ENCODE measurements at regions not wholly inside any gene's neighbourhood (a gene's known extent, or its start where the extent isn't known, plus 50 kb on each side); places are given as distances from the start of the nearest gene placed in this dataset.
"Not testable (repeated sequence)": the region's sequence is repeated elsewhere in the genome, so short reads cannot be mapped to it uniquely, and the experiment has no call there.

DNA sequence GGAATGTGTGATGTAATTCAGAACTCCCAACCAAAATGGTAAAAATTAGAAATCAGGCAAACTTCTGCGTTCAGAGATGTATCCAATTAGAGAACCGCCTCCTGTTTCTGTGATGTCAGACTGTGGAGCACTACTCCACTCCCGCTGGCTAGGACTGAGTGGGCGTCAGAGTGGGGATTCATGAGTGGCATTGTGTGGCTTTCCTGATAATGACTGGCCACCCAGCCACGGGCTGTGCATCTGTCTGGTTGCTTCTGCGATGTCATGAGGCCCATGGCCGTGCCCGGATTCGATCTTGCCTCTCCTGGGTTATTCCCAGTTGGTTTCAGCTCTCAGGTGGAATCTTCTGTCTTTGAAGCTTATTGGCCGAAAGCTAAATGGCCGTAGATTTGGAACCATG, 87.1 kb upstream of the KCNA1 start:
- no peak for DNase-seq

DNA sequence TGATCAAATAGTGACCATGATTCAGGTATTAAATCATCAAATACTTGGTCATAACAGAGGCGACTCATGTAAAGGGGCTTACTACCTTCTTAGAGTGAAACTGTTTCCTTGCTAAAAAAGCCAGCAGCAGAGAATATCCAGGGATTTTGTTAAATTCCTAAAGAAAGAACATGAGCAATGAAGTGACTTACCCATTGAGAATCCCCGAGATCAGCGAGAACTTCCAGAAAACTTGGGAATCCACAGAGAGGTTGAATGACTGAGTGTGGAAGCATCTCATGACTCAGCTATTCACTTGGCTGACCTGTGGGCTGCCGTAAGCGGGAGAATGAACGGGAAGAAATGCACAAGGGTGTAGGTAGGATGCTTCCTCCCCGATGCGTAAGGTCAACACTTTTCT, 85.3 kb upstream of the KCNA1 start:
- DNase-seq, result no peak

- DNase-seq, result no peak
These were observed 84.5 kb upstream of the KCNA1 start for GRCh38 chr12:4825011-4825858.

DNA sequence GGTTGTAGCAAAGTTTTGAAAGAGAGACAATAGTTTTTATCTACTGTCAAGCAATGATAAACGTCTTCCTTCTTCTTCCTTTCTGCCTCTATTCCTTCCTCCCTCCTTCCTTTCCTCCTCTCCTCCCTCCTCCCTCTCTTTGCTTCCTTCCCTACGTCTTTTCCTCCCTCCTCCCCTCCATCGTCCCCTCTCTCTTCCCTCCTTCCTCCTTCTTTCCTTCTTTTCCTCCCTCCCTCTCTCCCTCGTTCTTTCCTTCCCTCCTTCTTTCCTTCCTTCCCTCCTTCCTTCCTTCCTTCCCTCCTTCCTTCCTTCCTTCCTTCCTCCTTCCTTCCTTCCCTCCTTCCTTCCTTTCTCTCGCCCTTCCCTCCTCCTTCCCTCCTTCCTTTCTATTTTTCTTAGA, 82.8 kb upstream of the KCNA1 start:
- DNase-seq, result no peak

DNA sequence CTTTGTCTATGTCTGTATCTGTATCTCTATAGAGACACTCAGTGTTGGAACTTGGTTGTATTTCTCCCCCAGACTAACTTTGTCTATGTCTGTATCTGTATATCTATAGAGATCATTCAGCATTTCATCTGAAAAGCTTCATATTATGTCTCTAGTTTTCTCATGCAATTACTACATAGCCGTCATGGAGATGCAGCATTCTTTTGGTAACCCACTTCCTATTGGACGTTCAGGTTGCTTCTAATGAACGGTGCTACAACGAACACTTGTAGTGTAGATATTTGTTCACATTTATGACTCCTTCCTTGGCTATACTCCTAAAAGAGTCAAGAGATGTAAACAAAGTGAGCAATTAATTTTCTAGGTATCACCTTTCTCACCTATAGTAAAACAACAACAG, 81.5 kb upstream of the KCNA1 start:
- no peak for DNase-seq

DNA sequence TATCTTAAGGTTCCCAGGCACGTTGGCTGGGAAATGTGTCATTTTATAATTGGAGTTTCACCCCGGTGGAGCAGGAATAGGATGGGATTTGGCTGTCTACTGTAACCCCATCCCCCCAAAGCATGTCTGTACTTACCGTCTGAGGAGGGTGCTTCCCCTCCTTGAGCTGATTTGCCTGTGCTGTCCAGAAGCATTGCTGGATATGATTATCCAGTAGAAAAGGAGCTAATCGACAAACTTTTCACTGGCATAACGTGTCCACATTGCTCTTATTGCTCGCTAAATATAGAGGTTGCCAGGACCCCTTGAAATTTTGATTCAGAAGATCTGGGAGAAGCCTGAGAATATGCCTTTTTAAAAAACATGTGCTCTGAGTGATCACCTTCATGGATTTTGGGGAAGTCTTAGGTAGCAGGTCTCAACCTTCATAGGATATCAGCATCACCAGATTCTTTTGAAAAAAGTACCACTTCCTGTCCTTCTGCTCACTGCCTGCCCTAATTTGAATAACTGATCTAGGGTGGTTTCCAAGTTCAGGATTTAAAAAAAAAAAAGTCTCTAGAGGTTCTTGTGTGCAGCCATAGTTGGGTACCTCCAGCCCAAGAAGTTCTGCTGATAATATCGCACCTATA, 80.4 kb upstream of the KCNA1 start:
- DNase-seq, result no peak

- DNase-seq, result peak; percentile 81
These were observed 79.9 kb upstream of the KCNA1 start for GRCh38 chr12:4829793-4830162.

DNA sequence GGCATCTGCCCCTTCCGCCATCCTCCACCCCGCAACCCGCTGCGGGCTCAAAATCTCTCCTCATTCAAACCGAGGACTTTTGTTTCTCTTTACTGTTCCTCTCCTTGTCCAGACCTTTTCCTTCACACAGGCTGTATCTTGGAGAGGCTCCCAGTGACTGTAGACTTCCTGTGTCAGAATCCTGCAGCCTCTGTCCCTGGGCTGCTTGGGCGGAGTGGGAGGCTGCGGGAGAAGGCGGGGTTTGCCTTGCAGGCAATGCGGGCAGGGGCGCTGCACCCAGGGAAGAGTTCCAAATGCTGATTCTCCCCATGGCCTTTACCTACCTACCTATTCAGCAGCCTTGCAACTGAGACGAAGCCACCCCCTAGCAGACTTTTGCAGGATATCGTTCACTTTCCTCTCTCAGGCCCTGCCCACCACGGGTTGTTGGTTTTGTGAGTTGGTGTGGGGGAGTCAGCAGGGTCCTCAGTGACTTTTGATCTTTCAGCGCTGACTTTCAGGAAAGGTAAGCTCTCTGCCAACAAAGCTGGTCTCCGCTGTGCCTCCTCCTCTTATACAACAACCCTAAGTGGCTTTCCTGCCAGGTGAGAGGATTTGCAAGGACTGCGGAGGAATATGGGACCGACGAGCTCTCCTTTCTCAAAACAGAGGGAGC, 79.0 kb upstream of the KCNA1 start:
- DNase-seq, result no peak

DNA sequence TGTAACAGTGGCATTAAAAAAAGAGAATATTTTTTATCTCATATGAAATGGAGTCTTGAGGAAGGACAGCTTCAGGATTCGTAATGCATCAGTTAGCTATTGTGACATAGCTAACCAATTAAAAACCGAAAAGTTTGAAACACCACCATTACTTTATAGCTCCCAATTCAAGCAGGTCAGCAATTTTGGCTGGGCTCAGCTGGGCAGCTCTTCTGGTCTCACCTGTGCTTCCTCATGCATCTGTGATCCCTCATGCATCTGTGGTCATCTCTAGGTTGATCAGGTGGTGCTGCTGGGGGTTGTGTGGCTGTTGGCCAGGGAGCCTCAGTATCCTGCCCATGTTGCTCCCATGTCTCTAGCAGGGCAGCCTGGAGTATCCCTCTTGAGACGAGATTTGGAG, 76.7 kb upstream of the KCNA1 start:
- no peak for DNase-seq

- peak; percentile 34 for DNase-seq
These were observed 76.2 kb upstream of the KCNA1 start for GRCh38 chr12:4833524-4833923.

GRCh38 chr12:4842401-4842800, 67.3 kb upstream of the KCNA1 start:
- not testable (repeated sequence) for DNase-seq

GRCh38 chr12:4843907-4844306, 65.8 kb upstream of the KCNA1 start:
- DNase-seq, result no peak

DNA sequence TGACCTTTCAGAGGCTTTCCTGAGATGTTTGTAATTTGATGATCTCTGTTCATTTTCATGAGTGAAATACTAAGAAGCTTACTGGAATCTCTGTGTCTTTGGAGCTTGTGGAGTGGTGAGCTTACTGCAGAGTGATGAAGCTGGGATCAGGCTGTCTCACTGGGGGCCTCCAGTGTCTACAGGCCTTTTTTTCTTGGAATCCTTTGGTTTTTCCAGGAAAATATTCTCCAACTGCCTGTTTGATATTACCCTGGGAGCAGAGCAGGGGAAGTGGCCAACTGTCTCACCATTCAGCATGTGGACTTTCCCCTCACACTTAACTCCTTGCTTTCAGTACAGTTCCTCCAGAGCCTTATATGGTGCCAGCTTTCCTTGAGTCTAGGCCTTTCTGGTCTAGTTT, 62.0 kb upstream of the KCNA1 start:
- DNase-seq, result no peak

- peak; percentile 61 for DNase-seq
These were observed 60.6 kb upstream of the KCNA1 start for GRCh38 chr12:4849115-4849541.

GRCh38 chr12:4849795-4850345, 59.8 kb upstream of the KCNA1 start:
- no peak for DNase-seq

- DNase-seq, result no peak
These were observed 58.8 kb upstream of the KCNA1 start for GRCh38 chr12:4850857-4851380.

DNA sequence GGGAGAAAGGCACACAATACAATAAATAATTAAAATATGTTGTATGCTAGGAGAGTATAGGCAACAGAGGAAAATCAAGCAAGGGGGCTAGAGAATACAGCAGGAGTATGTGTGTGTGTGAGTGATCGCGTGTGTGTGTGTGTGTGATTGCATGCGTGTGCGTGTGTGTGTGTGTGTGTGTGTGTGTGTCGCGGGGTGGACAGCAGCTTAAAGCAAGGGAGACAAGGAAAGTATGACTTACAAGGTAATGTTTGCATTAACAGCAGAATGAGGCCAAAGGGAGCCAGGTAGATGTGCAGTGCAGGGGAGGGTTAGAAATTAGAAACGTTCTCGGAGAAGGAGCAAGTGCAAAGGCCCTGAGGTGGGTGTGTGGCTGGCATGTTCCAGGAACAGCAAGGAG, 57.4 kb upstream of the KCNA1 start:
- DNase-seq, result no peak

DNA sequence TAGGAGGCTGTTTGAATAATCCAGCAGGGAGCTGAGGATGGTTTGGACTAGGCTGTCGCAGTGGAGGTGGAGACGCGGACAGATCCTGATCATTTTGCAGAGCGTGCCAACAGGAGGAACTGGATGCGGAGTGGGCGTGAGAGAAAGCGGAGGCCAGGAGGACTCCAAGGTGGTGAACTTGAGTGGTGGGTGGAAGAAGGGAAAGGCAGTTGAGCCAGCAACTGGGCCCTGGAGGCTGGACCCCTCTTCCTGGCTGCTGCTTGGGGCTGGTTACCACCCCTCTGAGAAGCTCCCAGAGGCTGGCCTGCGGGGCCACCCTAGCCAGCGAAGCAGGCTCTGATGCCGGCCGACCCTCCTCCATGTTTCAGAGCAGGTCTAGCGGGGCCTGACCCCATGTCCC, 56.8 kb upstream of the KCNA1 start:
- no peak for DNase-seq

DNA sequence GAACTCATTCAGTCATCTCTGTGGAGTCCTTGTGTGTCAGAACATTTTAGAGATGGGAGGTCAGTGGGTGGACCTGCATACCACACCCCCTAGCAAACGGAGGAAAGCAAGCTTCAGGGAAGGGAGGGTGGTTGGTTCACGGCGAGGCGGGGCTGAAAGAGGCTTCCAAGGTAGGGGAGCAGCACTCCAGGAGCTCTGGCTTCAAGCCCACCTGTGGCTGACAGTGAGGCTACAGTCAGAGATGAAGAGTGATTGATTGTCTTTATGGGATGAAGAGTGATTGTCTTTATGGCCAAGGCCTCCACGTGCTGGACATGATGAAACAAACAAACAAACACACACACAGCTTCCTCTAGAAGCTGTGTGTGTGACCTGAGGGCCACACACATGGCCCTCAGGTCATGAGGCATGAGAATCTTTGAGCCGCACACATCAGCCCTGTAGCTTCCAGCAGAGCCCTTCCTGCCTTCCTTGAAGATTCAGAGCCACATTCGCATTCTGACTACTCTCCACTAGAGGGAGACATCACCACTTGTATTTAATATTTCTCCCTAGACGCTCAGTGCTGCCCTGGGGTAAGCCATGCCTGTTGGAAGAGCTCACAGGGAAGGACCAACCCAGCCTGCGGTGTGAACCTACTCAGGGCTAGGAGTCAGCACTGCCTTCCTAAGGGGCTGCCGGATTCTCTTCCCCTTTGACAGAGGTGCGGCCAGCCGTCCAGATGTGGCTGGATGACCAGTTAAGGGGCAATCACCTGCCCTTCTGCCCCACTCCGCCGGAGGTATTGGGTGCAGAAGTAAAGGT, 54.4 kb upstream of the KCNA1 start:
- DNase-seq, result peak; percentile 91

DNA sequence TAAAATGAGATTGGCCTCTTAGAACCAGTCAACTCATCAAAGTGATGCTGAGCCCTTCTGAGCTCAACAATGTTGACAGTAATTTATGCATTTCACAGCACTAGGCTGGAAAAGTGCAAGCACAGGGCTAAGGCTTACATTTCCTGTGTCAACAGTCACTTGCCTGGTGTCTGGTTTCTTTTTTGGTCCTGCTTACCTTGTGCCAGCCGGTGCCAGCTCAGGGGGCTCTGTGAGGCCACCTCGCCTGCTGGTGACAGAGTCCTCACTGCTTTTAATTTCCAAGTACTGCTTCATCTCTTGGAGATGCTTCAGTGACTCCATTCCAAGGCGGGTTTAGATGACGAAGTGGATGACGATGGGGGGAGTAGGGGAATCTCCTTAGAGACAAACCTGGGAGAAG, 53.1 kb upstream of the KCNA1 start:
- DNase-seq, result no peak

- peak; percentile 88 for DNase-seq
These were observed 52.0 kb upstream of the KCNA1 start for GRCh38 chr12:4857472-4858291.

Data from tongue (tissue), 1 donor.